ENCODE measurements at regions not wholly inside any gene's neighbourhood (a gene's known extent, or its start where the extent isn't known, plus 50 kb on each side); places are given as distances from the start of the nearest gene placed in this dataset.
"Not testable (repeated sequence)": the region's sequence is repeated elsewhere in the genome, so short reads cannot be mapped to it uniquely, and the experiment has no call there.

GRCh38 chr2:131425231-131425941, 50.5 kb upstream of the TUBA3D start:
- no peaks in the 10 kb centered on the region for H3K36me3 ChIP-seq
- H3K4me1 ChIP-seq = no peaks in the 10 kb centered on the region
- H3K27me3 ChIP-seq = no peaks in the 10 kb centered on the region
- TF ChIP-seq CTCF (IDR thresholded peaks at IDR 0.05) = no peak
- DNase-seq (ENCODE audit: low spot score) = no peak
- H3K4me3 ChIP-seq = peak overlapping the region in 1 of 2 donors; percentile 29
- no peak overlapping the region for H3K27ac ChIP-seq
- H3K9me3 ChIP-seq = no peaks in the 10 kb centered on the region

- H3K27ac ChIP-seq; DNase-seq (ENCODE audit: low spot score); H3K4me1 ChIP-seq; H3K27me3 ChIP-seq; H3K36me3 ChIP-seq; H3K9me3 ChIP-seq: not testable (repeated sequence)
- peak overlapping the region in 1 of 2 donors; percentile 19 for H3K4me3 ChIP-seq
Observed at GRCh38 chr2:131424605-131425114, 51.3 kb upstream of the TUBA3D start.

GRCh38 chr2:131420751-131421150, 55.2 kb upstream of the TUBA3D start:
- H3K36me3 ChIP-seq; H3K27ac ChIP-seq; H3K9me3 ChIP-seq; H3K27me3 ChIP-seq; DNase-seq (ENCODE audit: low spot score); H3K4me3 ChIP-seq; H3K4me1 ChIP-seq: not testable (repeated sequence)

- H3K27ac ChIP-seq = no peak overlapping the region
- H3K27me3 ChIP-seq = no peaks in the 10 kb centered on the region
Observed at GRCh38 chr2:131419441-131419840, 55.5 kb upstream of the RAB6D start.

GRCh38 chr2:131418625-131419024, 54.7 kb upstream of the RAB6D start:
- no peaks in the 10 kb centered on the region for H3K27me3 ChIP-seq
- no peak overlapping the region for H3K27ac ChIP-seq
- no peaks in the 10 kb centered on the region for H3K4me1 ChIP-seq
- H3K9me3 ChIP-seq = no peaks in the 10 kb centered on the region
- no peaks in the 10 kb centered on the region for H3K36me3 ChIP-seq
- TF ChIP-seq CTCF (IDR thresholded peaks at IDR 0.05) = no peak
- DNase-seq (ENCODE audit: low spot score) = no peak
- H3K4me3 ChIP-seq = no peak overlapping the region

More at GRCh38 chr2:131419441-131419840, 55.5 kb upstream of the RAB6D start:
- DNase-seq (ENCODE audit: low spot score) = no peak
- no peak for TF ChIP-seq CTCF (IDR thresholded peaks at IDR 0.05)
- Histone ChIP-seq H3K4me3 (no peak overlapping the region), H3K36me3 (no peaks in the 10 kb centered on the region), H3K9me3 (no peaks in the 10 kb centered on the region), H3K4me1 (no peaks in the 10 kb centered on the region)

GRCh38 chr2:131417886-131418285, 53.9 kb upstream of the RAB6D start:
- no peaks in the 10 kb centered on the region for H3K27me3 ChIP-seq
- no peaks in the 10 kb centered on the region for H3K9me3 ChIP-seq
- H3K4me3 ChIP-seq = no peak overlapping the region
- H3K4me1 ChIP-seq = no peaks in the 10 kb centered on the region
- no peak for TF ChIP-seq CTCF (IDR thresholded peaks at IDR 0.05)
- DNase-seq (ENCODE audit: low spot score) = no peak
- H3K36me3 ChIP-seq = no peaks in the 10 kb centered on the region
- no peak overlapping the region for H3K27ac ChIP-seq

- no peak for TF ChIP-seq CTCF (IDR thresholded peaks at IDR 0.05)
- no peak for DNase-seq (ENCODE audit: low spot score)
- H3K27me3 ChIP-seq = no peaks in the 10 kb centered on the region
- H3K9me3 ChIP-seq = no peaks in the 10 kb centered on the region
- H3K36me3 ChIP-seq = no peaks in the 10 kb centered on the region
- H3K4me1 ChIP-seq = no peaks in the 10 kb centered on the region
- H3K27ac ChIP-seq = no peak overlapping the region
- no peak overlapping the region for H3K4me3 ChIP-seq
Observed at GRCh38 chr2:131413785-131414184, 49.8 kb upstream of the RAB6D start.

Data from right atrium auricular region (tissue), 2 donors.